KMS-11 (cell line): ENCODE measurements at regions not wholly inside any gene's neighbourhood (a gene's known extent, or its start where the extent isn't known, plus 50 kb on each side); places are given as distances from the start of the nearest gene placed in this dataset.

Source experiments
- H2AFZ ChIP-seq: fragments of 200-600 bp; sonication (generic); 2 replicates; pipeline ENCODE4 v1.6.1; 2016; ENCODE audit warnings: antibody characterized with exemption, mixed run types, low read depth
- H3K27ac ChIP-seq: fragments of 200-600 bp; sonication (generic); 2 replicates; pipeline ENCODE4 v1.6.1; 2016; ENCODE audit warnings: mild to moderate bottlenecking, mixed run types
- H3K27me3 ChIP-seq: fragments of 200-600 bp; sonication (generic); 2 replicates; pipeline ENCODE4 v1.6.1; 2017; ENCODE audit warnings: mild to moderate bottlenecking, low read depth, mixed run types, moderate library complexity; ENCODE audit not compliant: insufficient read depth
- H3K36me3 ChIP-seq: fragments of 200-600 bp; sonication (generic); 2 replicates; pipeline ENCODE4 v1.6.1; 2017; ENCODE audit warnings: mild to moderate bottlenecking, mixed run types; ENCODE audit not compliant: insufficient read depth
- H3K4me1 ChIP-seq: fragments of 200-600 bp; sonication (generic); 2 replicates; pipeline ENCODE4 v1.6.1; 2016; ENCODE audit warnings: mild to moderate bottlenecking, low read depth, mixed run types; ENCODE audit not compliant: poor library complexity, severe bottlenecking
- H3K4me2 ChIP-seq: fragments of 200-600 bp; sonication (generic); 2 replicates; pipeline ENCODE4 v1.7.0; 2016; ENCODE audit warnings: mild to moderate bottlenecking, mixed run types
- H3K4me3 ChIP-seq: fragments of 200-600 bp; sonication (generic); IDR thresholded peaks from 2 replicates; pipeline ENCODE4 v1.6.1; 2017; ENCODE audit warnings: low read depth, low read length, mixed read lengths; ENCODE audit not compliant: insufficient read depth
- H3K79me2 ChIP-seq: fragments of 200-600 bp; sonication (generic); 2 replicates; pipeline ENCODE4 v1.6.1; 2016; ENCODE audit warnings: low read depth, mixed run types; ENCODE audit not compliant: insufficient read depth
- H3K9ac ChIP-seq: fragments of 200-600 bp; sonication (generic); 2 replicates; pipeline ENCODE4 v1.6.1; 2016; ENCODE audit warnings: mild to moderate bottlenecking, mixed run types
- H4K20me1 ChIP-seq: fragments of 200-600 bp; sonication (generic); 2 replicates; pipeline ENCODE4 v1.6.1; 2016; ENCODE audit warnings: mild to moderate bottlenecking, mixed run types; ENCODE audit not compliant: insufficient read depth
- CTCF ChIP-seq: fragments of 200-600 bp; sonication (generic); conservative IDR thresholded peaks from 2 replicates; pipeline ENCODE4 v1.6.1; 2017; ENCODE audit warnings: low read depth, mild to moderate bottlenecking, antibody characterized with exemption, low read length, moderate library complexity, mixed read lengths

GRCh38 chr1:227392984-227393764, 74.9 kb upstream of the CDC42BPA start:
- Histone ChIP-seq H3K27ac (no peak overlapping the region), H3K4me3 (no peak overlapping the region), H2AFZ (no peak overlapping the region), H3K79me2 (no peaks in the 10 kb centered on the region), H3K36me3 (no peaks in the 10 kb centered on the region), H3K9ac (no peak overlapping the region), H3K4me2 (no peak overlapping the region), H3K27me3 (no peaks in the 10 kb centered on the region), H4K20me1 (no peaks in the 10 kb centered on the region), H3K4me1 (no peaks in the 10 kb centered on the region)
- no peak for TF ChIP-seq CTCF

- no peak overlapping the region for H3K4me2 ChIP-seq
- no peaks in the 10 kb centered on the region for H3K27me3 ChIP-seq
- H3K79me2 ChIP-seq, result no peaks in the 10 kb centered on the region
- H4K20me1 ChIP-seq, result no peaks in the 10 kb centered on the region
- H3K9ac ChIP-seq, result no peak overlapping the region
- no peaks in the 10 kb centered on the region for H3K4me1 ChIP-seq
- no peak overlapping the region for H3K4me3 ChIP-seq
- no peak overlapping the region for H2AFZ ChIP-seq
- H3K36me3 ChIP-seq, result no peaks in the 10 kb centered on the region
- H3K27ac ChIP-seq, result no peak overlapping the region
- no peak for TF ChIP-seq CTCF
These were observed 73.6 kb upstream of the CDC42BPA start for GRCh38 chr1:227391879-227392278.

- Histone ChIP-seq H3K9ac (no peak overlapping the region), H3K27me3 (no peaks in the 10 kb centered on the region), H3K36me3 (no peaks in the 10 kb centered on the region), H3K4me3 (no peak overlapping the region), H4K20me1 (no peaks in the 10 kb centered on the region), H3K27ac (no peak overlapping the region), H3K4me1 (no peaks in the 10 kb centered on the region), H3K79me2 (no peaks in the 10 kb centered on the region), H3K4me2 (no peak overlapping the region), H2AFZ (no peak overlapping the region)
- no peak for TF ChIP-seq CTCF
These were observed 72.9 kb upstream of the CDC42BPA start for GRCh38 chr1:227391211-227391610.

- Histone ChIP-seq H3K9ac (no peak overlapping the region), H2AFZ (no peak overlapping the region), H3K79me2 (no peaks in the 10 kb centered on the region), H3K4me2 (no peak overlapping the region), H3K27ac (no peak overlapping the region), H4K20me1 (no peaks in the 10 kb centered on the region), H3K36me3 (no peaks in the 10 kb centered on the region), H3K4me3 (no peak overlapping the region), H3K27me3 (no peaks in the 10 kb centered on the region), H3K4me1 (no peaks in the 10 kb centered on the region)
- TF ChIP-seq CTCF, result no peak
These were observed 72.2 kb upstream of the CDC42BPA start for GRCh38 chr1:227390525-227390924.
